GM19238 (cell line): ENCODE measurements at regions not wholly inside any gene's neighbourhood (a gene's known extent, or its start where the extent isn't known, plus 50 kb on each side); places are given as distances from the start of the nearest gene placed in this dataset.
"Not testable (repeated sequence)": the region's sequence is repeated elsewhere in the genome, so short reads cannot be mapped to it uniquely, and the experiment has no call there.

Experiments
- DNase-seq: peaks from one replicate; pipeline ENCODE4 v3.0.0; 2011; ENCODE audit warnings: low spot score; ENCODE audit not compliant: insufficient read length

DNA sequence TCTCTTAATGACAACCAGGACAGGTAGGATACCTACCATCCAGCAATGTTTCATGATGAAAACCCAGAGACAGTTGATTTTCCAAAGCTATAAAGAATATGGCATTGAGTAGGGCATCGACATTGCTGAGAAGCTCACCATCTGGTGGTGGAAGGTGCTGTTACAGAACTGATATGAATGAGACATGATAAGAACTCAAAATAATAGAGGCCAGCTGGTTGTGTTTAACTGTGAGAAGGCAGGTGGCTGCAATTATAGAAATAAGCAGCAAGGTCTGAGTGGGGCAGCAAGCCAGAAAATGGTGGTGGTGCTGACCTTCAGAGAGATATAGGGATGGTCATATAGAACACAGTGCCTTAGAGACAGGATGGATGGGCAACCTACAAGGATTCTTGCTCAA lies 449.7 kb downstream of the BTG1 start:
- no peak for DNase-seq

- DNase-seq: not testable (repeated sequence)
Measured at GRCh38 chr12:91695406-91695805, 450.2 kb downstream of the BTG1 start.

- DNase-seq: no peak
Measured at GRCh38 chr12:91690531-91690930, 455.1 kb downstream of the BTG1 start.

DNA sequence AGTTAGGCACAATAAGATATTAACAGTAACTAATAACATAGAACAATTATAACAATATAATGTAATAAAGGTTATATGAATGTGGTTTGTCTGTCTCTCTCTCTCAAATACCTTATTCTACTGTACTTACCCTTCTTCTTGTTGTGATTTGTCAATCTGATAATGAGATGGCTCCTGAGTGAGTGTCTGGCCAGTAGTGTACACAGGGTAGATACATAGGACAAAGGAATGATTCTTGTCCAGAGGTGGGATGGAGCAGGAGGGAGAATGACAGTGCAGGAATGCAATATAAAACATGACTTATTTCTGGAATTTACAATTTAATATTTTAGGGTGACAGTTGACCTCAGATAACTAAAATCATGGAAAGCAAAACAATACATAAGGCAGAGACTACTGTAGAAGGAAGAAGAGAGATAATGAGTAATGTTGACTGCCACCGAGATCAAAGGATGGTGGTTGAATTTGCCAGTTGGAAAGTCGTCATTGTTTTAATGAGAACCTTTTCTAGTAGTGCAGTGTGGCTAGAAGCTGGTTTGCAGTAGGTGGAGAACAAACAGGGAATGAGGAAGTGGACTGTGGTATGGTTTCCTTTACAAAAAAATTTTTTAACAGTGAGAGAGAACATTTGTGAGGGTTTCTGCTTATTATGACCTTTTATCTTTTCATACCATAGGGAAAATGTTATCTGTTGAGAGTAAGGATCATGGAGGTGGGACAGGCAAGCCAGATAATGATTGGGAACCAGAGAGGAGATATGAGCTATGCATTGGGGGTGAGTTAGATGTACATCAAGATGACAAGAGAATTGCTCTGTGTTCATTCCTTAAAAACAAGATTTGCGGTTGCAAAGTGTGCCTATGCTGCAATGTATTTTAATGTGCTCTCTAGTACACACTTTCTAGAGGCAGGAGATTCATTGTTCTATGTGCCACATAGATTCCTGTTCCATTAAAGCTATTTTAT lies 458.3 kb downstream of the BTG1 start:
- DNase-seq: no peak

- no peak for DNase-seq
Measured at GRCh38 chr12:91685917-91686316, 459.7 kb downstream of the BTG1 start.

DNA sequence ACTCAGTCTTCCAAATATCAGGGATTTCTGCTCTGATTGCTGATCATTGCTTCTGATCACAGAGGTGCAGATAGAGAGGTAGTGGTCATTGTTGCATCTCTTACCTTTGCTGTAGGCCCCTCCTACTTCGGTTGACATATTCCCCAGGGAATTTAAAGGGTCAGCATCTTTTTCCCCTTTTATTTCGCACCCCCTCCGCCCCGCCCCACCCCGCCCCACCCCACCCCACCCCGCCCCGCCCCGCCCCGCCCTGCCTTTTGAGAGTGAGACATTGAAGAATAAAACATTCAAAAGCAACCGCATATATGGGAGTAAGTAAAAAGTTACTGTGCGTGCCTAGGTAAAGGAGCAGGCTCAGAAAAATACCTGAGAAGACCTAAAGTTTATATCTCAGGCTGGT lies 463.9 kb downstream of the BTG1 start:
- DNase-seq: no peak

- DNase-seq: no peak
Measured at GRCh38 chr12:91680864-91681263, 464.8 kb downstream of the BTG1 start.

GRCh38 chr12:91677556-91677955 lies 468.1 kb downstream of the BTG1 start:
- no peak for DNase-seq

- DNase-seq: no peak
Measured at GRCh38 chr12:91675401-91675800, 470.2 kb downstream of the BTG1 start.

- DNase-seq: no peak
Measured at GRCh38 chr12:91672130-91672529, 473.5 kb downstream of the BTG1 start.

GRCh38 chr12:91667694-91668093 lies 478.0 kb downstream of the BTG1 start:
- DNase-seq: no peak

- no peak for DNase-seq
Measured at GRCh38 chr12:91663744-91664143, 481.1 kb upstream of the DCN start.

GRCh38 chr12:91663310-91663709 lies 480.7 kb upstream of the DCN start:
- DNase-seq: no peak

GRCh38 chr12:91662021-91662420 lies 479.4 kb upstream of the DCN start:
- no peak for DNase-seq

DNA sequence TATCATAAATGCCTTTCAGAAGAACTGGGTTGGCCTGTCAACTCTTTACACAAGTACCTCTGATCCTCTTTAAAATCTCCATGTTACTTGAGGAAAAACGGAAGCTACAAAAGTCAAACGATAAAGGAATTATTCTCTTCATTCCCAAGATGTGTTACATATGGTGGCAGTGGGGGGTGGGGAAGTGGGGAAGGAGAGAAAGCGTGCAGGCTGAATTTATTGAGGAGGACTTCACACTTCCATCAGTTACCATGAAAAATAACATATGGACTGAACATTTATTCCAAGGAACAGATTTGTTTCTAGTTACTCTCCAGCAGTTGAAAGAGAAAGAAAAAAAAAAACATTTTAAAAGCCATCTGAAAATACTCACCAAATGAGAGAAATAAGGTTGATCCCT lies 474.4 kb upstream of the DCN start:
- DNase-seq: no peak

- no peak for DNase-seq
Measured at GRCh38 chr12:91655966-91656365, 473.3 kb upstream of the DCN start.

DNA sequence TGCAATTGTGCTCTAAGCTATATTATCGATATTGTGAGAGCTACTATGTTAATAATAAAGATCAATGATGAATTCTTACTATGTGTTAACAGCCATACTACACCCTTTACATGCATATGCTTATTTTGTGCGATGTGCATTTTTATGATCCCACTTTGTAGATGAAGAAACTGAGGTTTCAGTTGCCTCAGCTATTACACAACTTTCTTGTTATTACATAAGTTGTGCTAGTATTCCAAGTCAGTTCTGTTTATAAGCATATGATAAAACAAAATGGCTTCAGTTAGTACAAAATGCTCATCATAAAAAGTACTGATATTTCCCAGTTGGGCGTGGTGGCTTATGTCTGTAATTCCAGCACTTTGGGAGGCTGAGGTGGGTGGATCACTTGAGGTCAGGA lies 471.5 kb upstream of the DCN start:
- DNase-seq: no peak

- DNase-seq: no peak
Measured at GRCh38 chr12:91651728-91652127, 469.1 kb upstream of the DCN start.

GRCh38 chr12:91643763-91644162 lies 461.1 kb upstream of the DCN start:
- DNase-seq: no peak

GRCh38 chr12:91640021-91640420 lies 457.4 kb upstream of the DCN start:
- DNase-seq: no peak

DNA sequence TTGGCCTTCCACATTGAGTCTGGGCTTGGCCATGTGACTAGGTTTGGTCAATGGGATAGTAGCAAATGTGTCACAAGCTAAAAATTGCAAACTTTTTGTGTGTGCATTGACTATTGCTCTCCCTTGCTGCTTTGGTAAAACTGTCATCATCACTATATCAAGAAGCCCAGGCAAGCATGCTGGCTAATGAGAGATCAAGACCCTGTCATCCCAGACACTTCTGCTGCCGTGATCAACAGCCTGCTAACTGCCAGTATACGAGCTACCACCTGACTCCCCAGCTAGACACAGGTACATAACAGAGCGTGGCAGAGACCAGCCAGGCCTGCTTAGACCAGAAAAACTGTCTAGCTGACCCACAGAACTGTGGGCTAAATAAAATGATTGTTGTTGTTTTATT lies 456.7 kb upstream of the DCN start:
- DNase-seq: no peak

GRCh38 chr12:91637789-91638624 lies 455.4 kb upstream of the DCN start:
- no peak for DNase-seq
